Esophagus muscularis mucosa (tissue), 4 donors: ENCODE measurements at regions not wholly inside any gene's neighbourhood (a gene's known extent, or its start where the extent isn't known, plus 50 kb on each side); places are given as distances from the start of the nearest gene placed in this dataset.

Experiments used
- DNase-seq: peaks from one replicate; pipeline ENCODE4 v3.0.0-alpha.2; 2017; ENCODE audit errors: extremely low spot score
- H3K27ac ChIP-seq, 4 donors: fragments of 200-600 bp; sonication (generic); replicated peaks in 1 of 4; 1 replicate in 3 of 4; 2 replicates in 1 of 4; pipeline ENCODE4 v1.5.1; 2016 to 2019; ENCODE audit warnings: mild to moderate bottlenecking in 1 of 4
- H3K27me3 ChIP-seq, 4 donors: fragments of 200-600 bp; sonication (generic); one replicate each; pipeline versions ENCODE4 v1.5.1 to v1.6.0; 2016 to 2019
- H3K36me3 ChIP-seq, 4 donors: fragments of 200-600 bp; sonication (generic); one replicate each; pipeline ENCODE4 v1.5.1; 2016 to 2019
- H3K4me1 ChIP-seq, 4 donors: fragments of 200-600 bp; sonication (generic); one replicate each; pipeline ENCODE4 v1.5.1; 2016 to 2019
- H3K4me3 ChIP-seq, 4 donors: fragments of 200-600 bp; sonication (generic); 1 replicate in 2 of 4; 2 replicates in 2 of 4; pipeline ENCODE4 v1.5.1; 2016 to 2019; ENCODE audit warnings: mild to moderate bottlenecking in 4 of 4, moderate library complexity in 1 of 4
- H3K9me3 ChIP-seq, 4 donors: fragments of 200-600 bp; sonication (generic); 1 replicate in 3 of 4; 2 replicates in 1 of 4; pipeline ENCODE4 v1.5.1; 2016 to 2019
- CTCF ChIP-seq, 3 experiments: fragments of 200-600 bp in 2 of 3; fragments of 450-650 bp in 1 of 3; sonication (generic) in 2 of 3; IDR thresholded peaks; one replicate each; pipeline ENCODE4 v1.5.1; 2017 to 2019; ENCODE audit warnings: antibody characterized with exemption in 3 of 3, mild to moderate bottlenecking in 2 of 3, moderate library complexity in 1 of 3
- EP300 ChIP-seq: sonication (generic); formaldehyde crosslinking; IDR thresholded peaks from one replicate; pipeline ENCODE4 v1.6.1; 2017; ENCODE audit warnings: antibody characterized with exemption
- POLR2A ChIP-seq: fragments of 450-650 bp; IDR thresholded peaks from one replicate; pipeline ENCODE4 v1.6.1; 2017; ENCODE audit warnings: antibody characterized with exemption, moderate library complexity, mild to moderate bottlenecking, low read depth
- POLR2AphosphoS5 ChIP-seq, 2 donors: sonication (generic); formaldehyde crosslinking; IDR thresholded peaks; one replicate each; pipeline ENCODE4 v1.6.1; 2017; ENCODE audit warnings: antibody characterized with exemption in 2 of 2
- WGBS: methylation state at CpG from one replicate; pipeline ENCODE4 v1.1.5; 2018; 5-methylcytosine and 5-hydroxymethylcytosine counted together
- intact Hi-C: fragments of 100-400 bp; cut with DNase I; formaldehyde crosslinking; loops from one replicate; pipeline ENCODE4 v1.15.1; 2023

- Histone ChIP-seq H3K36me3 (no peaks in the 10 kb centered on the region), H3K27me3 (no peaks in the 10 kb centered on the region), H3K27ac (peak overlapping the region in 1 of 4 donors; percentile 2), H3K4me1 (peaks cover 0 to 4% (median 4%) of the 10 kb centered on the region in 4 donors), H3K4me3 (no peak overlapping the region), H3K9me3 (no peaks in the 10 kb centered on the region)
- intact Hi-C loops = no loop called here
- TF ChIP-seq CTCF (IDR thresholded peaks at IDR 0.05) (no peak), EP300 (no peak), POLR2AphosphoS5 (IDR thresholded peaks at IDR 0.05) (no peak), POLR2A (no peak)
- WGBS = 75% methylated on average over 5 of the region's 5 CpGs
- DNase-seq = no peak
Observed at GRCh38 chr15:31457161-31457560, 130.5 kb downstream of the KLF13 start.

GRCh38 chr15:31457631-31458526 lies 131.2 kb downstream of the KLF13 start:
- DNase-seq = no peak
- Histone ChIP-seq H3K9me3 (no peaks in the 10 kb centered on the region), H3K27ac (no peak overlapping the region), H3K4me1 (peaks cover 0 to 4% (median 4%) of the 10 kb centered on the region in 4 donors), H3K4me3 (no peak overlapping the region), H3K36me3 (no peaks in the 10 kb centered on the region), H3K27me3 (no peaks in the 10 kb centered on the region)
- WGBS = 59% methylated on average over 11 of the region's 11 CpGs
- TF ChIP-seq CTCF (IDR thresholded peaks at IDR 0.05) (no peak), EP300 (no peak), POLR2A (no peak), POLR2AphosphoS5 (IDR thresholded peaks at IDR 0.05) (no peak)
- intact Hi-C loops = no loop called here

GRCh38 chr15:31458596-31459399 lies 132.2 kb downstream of the KLF13 start:
- DNase-seq = no peak
- intact Hi-C loops = no loop called here
- no peaks in the 10 kb centered on the region for H3K27me3 ChIP-seq
- H3K36me3 ChIP-seq = no peaks in the 10 kb centered on the region
- H3K4me3 ChIP-seq = no peak overlapping the region
- H3K4me1 ChIP-seq = peaks cover 0 to 4% (median 4%) of the 10 kb centered on the region in 4 donors
- no peaks in the 10 kb centered on the region for H3K9me3 ChIP-seq
- H3K27ac ChIP-seq = no peak overlapping the region
- no peak for TF ChIP-seq POLR2AphosphoS5 (IDR thresholded peaks at IDR 0.05)
- no peak for TF ChIP-seq POLR2A
- no peak for TF ChIP-seq CTCF (IDR thresholded peaks at IDR 0.05)
- TF ChIP-seq EP300 = no peak
- 67% methylated on average over 9 of the region's 9 CpGs for WGBS

GRCh38 chr15:31459400-31459748 lies 132.7 kb downstream of the KLF13 start:
- no peak overlapping the region for H3K4me3 ChIP-seq
- TF ChIP-seq POLR2A (no peak), POLR2AphosphoS5 (IDR thresholded peaks at IDR 0.05) (no peak)
- intact Hi-C loops = no loop called here
- H3K9me3 ChIP-seq = no peaks in the 10 kb centered on the region
- peaks cover 0 to 4% (median 4%) of the 10 kb centered on the region in 4 donors for H3K4me1 ChIP-seq
- DNase-seq = no peak
- 85% methylated on average over 1 of the region's 1 CpG for WGBS
- H3K36me3 ChIP-seq = no peaks in the 10 kb centered on the region
- no peaks in the 10 kb centered on the region for H3K27me3 ChIP-seq
- H3K27ac ChIP-seq = no peak overlapping the region

- Histone ChIP-seq H3K27me3 (peaks cover 0 to 4% (median 0%) of the 10 kb centered on the region in 4 donors), H3K4me3 (no peak overlapping the region), H3K27ac (no peak overlapping the region), H3K9me3 (no peaks in the 10 kb centered on the region), H3K36me3 (no peaks in the 10 kb centered on the region), H3K4me1 (peaks cover 0 to 4% (median 4%) of the 10 kb centered on the region in 4 donors)
- intact Hi-C loops = no loop called here
- TF ChIP-seq CTCF (IDR thresholded peaks at IDR 0.05) (no peak), POLR2AphosphoS5 (IDR thresholded peaks at IDR 0.05) (no peak), EP300 (no peak)
- 81% methylated on average over 5 of the region's 5 CpGs for WGBS
- no peak for DNase-seq
Observed at GRCh38 chr15:31461375-31461774, 134.7 kb downstream of the KLF13 start.
